ENCODE measurements at regions not wholly inside any gene's neighbourhood (a gene's known extent, or its start where the extent isn't known, plus 50 kb on each side); places are given as distances from the start of the nearest gene placed in this dataset.

GRCh38 chr7:382043-382400 lies 92.1 kb downstream of the FOXL3 start:
- no peak for TF ChIP-seq POLR2AphosphoS5 (IDR thresholded peaks at IDR 0.05; ENCODE audit: low read depth, low read length)
- no peak for TF ChIP-seq POLR2A (IDR thresholded peaks at IDR 0.05; ENCODE audit: borderline replicate concordance, extremely low read depth, insufficient read depth, insufficient read length)
- no peak for TF ChIP-seq FOSL1 (IDR thresholded peaks at IDR 0.05; ENCODE audit: low read depth)
- TF ChIP-seq CTCF (IDR thresholded peaks at IDR 0.05 in 2 of 3, conservative IDR thresholded peaks at IDR 0.05 in 1 of 3; ENCODE audit: borderline replicate concordance in 1 of 3, insufficient read depth in 1 of 3, low read depth in 2 of 3, low read length in 2 of 3) = no peak
- TF ChIP-seq ZNF274 (IDR thresholded peaks at IDR 0.05; ENCODE audit: low read depth, low read length) = no peak
- TF ChIP-seq SRF (IDR thresholded peaks at IDR 0.05; ENCODE audit: low read depth) = no peak
- no peak for TF ChIP-seq MAX (IDR thresholded peaks at IDR 0.05)
- TF ChIP-seq TCF7L2 (IDR thresholded peaks at IDR 0.05; ENCODE audit: borderline replicate concordance, extremely low read depth, insufficient read depth, insufficient read length) = no peak
- no peak for TF ChIP-seq ELF1 (IDR thresholded peaks at IDR 0.05; ENCODE audit: borderline replicate concordance, low read depth)
